Right ventricle myocardium inferior (tissue), 1 donor: ENCODE measurements at regions not wholly inside any gene's neighbourhood (a gene's known extent, or its start where the extent isn't known, plus 50 kb on each side); places are given as distances from the start of the nearest gene placed in this dataset.
A peak's percentile ranks its signal among the peaks of the same experiment; 100 is the strongest.

Source experiments
- ATAC-seq: fragments of 200-7000 bp; cut with Tn5 transposase; one replicate; pipeline ENCODE4 v1.9.1; 2020; ENCODE audit warnings: mild to moderate bottlenecking, moderate library complexity
- DNase-seq: peaks from one replicate; pipeline ENCODE4 v3.0.0; 2021; ENCODE audit errors: missing footprints
- intact Hi-C: fragments of 100-400 bp; cut with DNase I; formaldehyde crosslinking; loops from one replicate; pipeline ENCODE4 v1.11.0; 2022
- donor health status: DM: no; HTN: yes; CAD: no; lungs with severe emphysema.

DNA sequence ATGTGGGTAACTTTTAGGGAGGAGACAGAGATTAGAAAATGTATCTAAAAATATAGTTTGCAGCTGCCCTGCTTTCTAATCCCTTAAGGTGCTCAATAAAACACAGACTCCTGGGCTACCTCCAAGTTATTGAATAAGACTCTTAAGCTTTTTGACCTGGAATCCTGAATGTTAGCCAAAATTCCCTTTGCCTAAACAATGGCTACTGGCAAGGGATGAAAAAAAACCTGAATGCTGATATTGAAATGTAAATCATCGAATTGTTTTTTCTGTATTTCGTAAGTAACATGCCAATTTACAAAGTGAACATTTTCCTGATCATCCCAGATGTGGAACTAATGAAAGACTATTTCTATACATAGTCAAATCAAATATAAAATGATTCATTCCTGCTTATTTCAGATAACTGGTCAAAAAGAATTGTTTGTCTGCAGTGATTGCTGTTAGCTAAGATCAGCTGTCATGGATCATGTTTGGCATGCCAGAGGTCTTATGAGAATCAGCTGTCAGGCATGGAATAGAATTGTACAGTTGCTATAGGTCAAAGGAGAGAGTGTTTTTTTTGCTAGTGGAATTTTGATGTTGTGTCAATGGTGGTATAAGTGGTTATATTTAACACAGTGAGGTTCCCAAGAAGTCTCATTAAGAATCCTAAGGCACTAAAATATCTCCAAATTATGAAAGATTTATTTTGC, 363.6 kb upstream of the CWC22 start:
- no peak for ATAC-seq
- no peak for DNase-seq
- intact Hi-C loops, result no loop called here

DNA sequence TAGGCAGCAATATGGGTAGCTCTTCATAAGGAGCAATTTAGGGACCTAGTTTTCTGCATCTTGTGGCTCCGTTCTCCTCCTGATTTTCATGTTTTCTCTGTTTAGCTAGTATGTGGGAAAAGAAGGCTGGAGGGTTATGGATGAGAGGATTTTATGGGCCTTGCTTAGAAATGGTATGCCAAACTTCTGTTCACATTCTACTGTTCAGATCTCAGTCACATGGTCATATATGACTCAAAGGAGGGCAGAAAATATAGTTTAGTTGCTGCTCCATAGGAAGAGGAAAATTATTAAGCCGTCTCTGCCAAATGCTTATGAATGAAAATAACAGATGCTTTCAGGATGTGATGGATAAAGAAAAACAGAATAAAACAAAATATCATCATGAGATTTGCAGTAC, 361.8 kb upstream of the CWC22 start:
- ATAC-seq (no peak), DNase-seq (no peak)
- intact Hi-C loops, result no loop called here

DNA sequence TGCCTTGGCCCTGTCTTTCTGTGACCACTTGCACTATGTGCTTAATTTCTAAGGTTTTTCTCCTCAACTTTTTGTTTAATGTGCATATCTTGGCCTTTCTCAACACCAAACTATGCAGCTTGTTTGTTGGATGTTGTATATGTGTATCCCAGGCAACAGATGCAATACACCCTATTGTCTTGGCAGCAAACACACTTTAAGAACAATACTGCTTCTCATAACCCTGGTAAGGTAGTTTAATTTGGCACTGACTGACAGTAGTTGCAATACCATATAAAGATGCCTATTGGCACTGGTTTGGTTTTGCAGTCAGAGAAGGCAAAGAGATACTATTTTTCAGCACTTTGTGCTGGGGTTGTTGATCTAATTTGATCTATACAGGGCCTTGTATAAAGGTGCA, 360.7 kb upstream of the CWC22 start:
- DNase-seq, result no peak
- ATAC-seq, result peak; percentile 42
- intact Hi-C loops, result no loop called here

DNA sequence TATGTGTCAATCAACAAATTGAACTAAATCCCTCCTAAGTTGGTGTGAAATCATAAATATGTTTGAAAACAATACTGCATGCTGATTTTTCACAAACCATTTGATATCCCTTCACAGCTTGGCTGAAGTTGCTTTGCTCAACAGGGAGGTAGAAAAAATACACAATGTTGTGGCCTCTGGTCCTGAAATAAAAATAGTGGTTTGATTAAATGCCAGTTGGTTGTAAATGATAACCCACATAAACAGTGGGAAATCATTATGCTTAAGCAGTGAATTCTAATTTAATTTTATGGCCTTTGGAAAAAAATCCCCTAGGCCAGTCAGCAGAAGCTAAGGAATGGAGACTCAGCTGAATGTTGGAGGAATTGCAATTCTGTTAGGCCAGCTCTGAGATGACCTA, 359.4 kb upstream of the CWC22 start:
- no peak for ATAC-seq
- intact Hi-C loops, result no loop called here

DNA sequence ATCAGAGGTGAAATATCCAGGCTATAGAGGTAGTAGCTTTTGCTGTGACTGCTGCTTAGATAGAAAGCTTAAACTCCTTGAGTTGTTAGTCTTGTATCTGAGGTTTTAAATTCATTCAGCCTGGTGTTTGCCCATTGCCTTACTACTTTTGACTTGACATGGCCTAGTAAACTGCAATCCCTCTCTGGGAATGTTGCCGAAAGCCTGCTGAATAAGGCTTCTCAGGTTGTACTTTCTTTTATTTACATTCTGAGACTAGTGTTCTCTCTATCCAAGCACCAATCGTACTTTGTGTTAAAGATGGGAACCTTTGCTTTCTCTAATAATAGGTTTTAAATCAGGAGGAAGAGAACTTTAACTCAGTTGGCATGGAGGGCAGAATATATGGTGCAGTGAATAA, 357.6 kb upstream of the CWC22 start:
- intact Hi-C loops, result no loop called here
- DNase-seq, result no peak
- no peak for ATAC-seq

More for the DNA sequence above, 359.4 kb upstream of the CWC22 start:
- no peak for DNase-seq

DNA sequence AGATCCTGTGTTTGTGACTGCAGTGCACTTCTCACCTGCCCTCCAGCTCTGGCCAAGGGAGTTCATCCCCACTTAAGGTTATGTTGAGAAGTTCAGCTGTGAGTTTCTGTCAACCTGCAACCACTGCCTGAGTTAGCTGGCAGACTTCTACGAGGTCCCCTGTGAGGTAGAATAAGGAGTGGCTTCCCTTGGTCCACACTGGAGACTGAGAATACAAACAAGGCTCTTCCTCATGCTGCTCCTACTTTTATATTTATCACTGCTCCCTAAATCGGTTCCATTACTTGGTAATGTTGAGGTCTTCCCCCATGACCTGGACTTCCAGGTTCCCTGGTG, 353.2 kb upstream of the CWC22 start:
- intact Hi-C loops, result no loop called here
- ATAC-seq, result no peak
- no peak for DNase-seq

DNA sequence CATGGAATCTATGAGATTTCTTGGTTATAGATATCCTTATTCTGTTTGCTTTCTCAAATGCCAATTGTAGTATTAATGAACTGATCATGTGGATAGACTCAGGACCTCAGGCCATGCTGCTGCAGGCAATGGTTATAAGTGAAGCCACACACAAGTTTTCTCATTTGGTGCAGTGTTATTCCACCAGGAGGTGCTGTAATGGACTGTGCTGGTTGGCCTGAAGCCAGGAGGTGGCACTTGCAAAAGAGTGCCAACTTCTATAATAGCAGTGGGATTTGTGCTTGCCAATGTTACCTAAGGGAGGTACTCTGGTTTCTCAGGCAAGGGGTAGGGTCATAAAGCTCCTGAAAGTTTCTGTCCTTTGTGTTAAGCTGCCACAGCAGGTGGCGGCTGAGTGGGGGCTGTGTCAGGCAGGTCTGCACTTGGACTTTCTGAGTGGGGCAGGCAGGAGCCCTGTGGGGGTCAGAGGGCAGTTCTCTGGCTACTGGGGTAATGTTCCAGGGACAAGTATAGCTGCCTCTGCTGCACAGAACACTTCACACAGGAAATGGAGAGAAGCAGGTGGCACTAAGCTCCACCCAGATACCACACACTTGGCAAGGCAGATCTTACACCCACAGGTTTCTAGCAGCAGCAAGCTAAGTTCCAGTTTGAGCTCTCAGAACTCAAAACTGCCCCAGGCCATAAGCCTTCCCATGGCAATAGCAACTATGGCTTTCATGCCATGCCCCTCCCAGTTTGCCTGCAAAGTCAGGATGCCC, 352.6 kb upstream of the CWC22 start:
- no peak for DNase-seq
- no peak for ATAC-seq
- intact Hi-C loops, result no loop called here

DNA sequence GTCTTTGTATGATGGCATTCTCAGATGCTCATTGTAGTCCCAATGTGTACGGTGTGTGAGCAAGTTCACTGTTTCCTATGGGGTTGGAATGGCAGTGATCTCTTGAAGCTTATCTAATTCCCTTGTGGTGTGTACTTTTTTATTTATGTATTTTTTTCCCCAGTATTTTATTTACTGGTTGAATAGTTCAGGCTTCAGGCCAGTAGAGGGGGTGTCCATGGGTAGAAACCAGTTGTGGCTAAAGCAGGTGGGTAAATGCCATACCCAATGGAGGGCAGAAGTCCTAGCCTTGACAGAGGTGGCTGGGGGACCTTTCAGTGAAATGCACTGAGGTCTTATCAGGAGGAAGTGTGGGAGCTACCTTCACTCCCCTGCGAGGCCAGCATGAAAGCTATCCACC, 351.4 kb upstream of the CWC22 start:
- intact Hi-C loops, result no loop called here
- ATAC-seq (no peak), DNase-seq (no peak)

DNA sequence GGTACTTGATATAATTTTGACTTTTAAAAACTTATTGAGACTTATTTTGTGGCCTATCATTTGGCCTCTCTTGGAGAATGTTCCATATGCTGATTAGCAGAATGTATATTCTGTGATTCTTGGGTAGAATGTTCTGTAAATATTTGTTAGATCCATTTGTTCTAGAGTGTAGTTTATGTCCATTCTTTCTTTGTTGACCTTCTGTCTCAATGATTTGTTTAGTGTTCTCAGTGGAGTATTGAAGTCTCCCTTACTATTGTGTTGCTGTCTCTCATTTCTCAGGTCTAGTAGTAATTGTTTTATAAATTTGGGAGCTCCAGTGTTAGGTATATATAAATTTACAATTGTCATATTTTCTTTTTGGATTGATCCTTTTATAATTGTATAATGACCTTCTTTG, 349.6 kb upstream of the CWC22 start:
- intact Hi-C loops, result no loop called here
- ATAC-seq (no peak), DNase-seq (no peak)

DNA sequence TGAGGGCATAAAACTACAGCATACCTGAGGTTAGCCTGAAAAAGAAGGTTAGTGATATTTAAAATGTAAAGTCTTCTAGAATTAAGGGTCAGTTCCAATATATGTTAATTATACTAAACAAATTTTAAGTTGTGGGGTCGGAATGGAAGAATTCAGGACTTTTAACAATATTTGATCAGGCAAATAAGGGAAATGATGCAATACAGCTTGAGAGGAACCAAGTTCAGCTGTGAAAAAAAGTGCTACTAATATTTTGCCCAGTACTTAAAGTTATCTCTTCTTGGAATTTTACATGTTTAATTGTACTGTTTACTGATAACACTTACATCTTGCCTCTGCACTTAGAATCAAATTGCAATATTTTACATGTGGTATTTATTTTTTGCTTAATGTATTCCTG, 345.5 kb upstream of the CWC22 start:
- intact Hi-C loops, result no loop called here
- DNase-seq, result no peak
- no peak for ATAC-seq

DNA sequence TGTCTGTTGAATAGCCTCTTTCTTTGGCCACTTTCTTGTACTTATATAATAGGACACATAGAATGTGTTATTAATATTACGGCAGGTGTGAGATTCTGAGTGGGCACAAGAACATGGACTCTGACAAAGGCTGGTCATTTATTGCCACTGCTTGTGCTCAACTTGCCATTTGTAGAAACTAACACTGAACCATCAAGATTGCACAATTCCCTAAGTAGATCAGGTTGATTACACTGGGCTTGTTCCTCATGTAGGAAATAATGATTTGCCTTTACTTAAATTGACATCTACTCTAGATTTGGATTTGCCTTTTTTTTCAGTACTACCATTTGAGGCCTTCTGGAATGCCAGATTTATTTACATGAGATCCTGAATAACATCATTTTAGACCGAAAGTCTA, 342.7 kb upstream of the CWC22 start:
- intact Hi-C loops, result no loop called here
- no peak for DNase-seq
- no peak for ATAC-seq

DNA sequence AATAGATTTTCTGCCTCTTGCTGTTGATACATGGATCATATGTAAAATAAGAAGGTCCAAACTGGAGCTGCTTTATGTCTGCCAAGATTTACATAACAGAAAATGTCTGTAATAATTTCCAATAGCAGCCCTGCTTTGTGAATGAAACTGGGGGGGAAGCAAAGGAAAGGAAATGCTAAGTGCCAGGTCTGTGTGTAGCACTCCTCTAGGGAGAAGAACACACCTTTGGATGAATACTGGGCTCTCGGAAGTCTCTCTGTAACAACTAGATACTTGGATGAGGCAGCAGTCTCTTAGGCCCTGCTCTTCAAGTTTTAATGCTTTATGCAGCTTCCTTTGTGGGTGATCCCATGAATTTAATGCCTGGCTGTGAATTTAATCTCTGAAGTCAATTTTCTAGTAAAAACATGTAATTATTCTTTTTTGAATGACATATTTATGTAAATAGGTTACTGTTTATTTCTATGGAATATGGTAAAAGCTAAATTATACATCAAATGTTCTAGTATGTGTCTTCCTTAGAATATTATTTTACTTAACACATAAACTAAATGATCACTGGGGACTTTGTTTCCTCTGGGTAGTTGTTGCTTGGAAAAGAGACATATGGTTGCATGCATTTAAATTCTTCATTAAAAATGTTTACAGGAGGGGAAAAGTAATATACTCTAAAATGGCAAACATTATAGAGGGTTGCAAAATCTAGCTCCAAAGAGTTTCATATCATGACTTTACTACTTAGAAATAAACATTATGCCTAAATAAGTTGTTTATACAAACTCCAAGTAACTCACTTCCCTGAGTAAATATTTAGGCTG, 336.6 kb upstream of the CWC22 start:
- DNase-seq, result no peak
- ATAC-seq, result no peak
- intact Hi-C loops, result no loop called here

DNA sequence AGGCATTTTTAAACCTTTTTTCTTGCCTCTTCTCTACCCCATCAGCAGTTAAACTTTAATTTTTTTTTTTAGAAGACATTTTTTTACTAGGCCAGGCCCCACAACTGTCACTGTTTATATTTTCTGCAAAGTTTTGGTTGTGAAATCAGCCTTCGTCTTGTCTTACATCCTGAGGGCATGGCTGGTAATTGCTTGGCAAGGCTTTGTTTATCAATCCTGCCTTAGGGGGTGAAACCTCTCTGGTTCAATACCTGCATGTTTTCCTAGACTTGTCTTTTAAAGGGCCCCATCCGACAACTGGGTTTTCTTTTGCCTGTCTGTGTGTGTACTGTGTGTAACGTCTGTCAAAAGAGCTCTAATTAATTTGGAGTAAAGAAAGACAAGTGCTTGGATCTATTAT, 330.0 kb upstream of the CWC22 start:
- DNase-seq, result no peak
- intact Hi-C loops, result no loop called here
- ATAC-seq, result no peak

DNA sequence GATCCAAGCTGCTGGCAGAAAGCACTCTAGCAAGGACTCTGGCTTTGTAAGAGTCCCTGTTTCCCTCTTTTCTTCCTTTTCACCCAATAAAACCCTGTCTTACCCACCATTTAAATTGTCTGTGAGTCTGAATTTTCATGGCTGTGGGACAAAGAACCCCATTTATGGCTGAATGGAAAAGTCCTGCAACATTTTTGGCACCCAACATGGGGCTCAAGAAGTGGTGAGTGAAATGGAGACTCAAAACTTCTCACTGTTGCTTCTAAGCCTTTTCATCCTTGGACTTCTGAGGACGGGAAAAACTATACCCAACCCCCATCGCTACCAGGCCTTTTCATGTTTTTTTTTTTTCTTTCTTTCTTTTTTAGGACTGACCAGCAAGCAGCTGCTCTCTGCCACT, 329.5 kb upstream of the CWC22 start:
- intact Hi-C loops, result no loop called here
- no peak for DNase-seq
- ATAC-seq, result no peak

DNA sequence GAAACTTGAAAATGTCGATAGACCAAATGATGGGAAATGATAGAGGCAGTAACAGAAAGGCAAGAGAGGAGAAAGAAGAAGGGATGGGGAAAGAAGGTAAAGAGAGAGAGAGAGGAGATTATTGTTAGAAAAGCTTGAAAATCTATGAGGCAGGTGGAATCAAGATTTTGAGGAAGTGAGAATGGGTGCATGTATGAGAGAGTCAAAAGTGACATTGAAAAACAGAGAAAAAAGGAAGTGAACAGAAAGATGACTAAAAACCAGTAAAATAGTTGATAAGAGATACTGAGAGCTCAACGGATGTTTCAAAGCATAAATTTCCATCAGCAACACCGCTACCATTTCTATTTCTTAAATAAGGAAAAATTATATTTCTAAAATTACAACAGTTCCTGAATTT, 327.4 kb upstream of the CWC22 start:
- intact Hi-C loops, result no loop called here
- ATAC-seq, result no peak
- no peak for DNase-seq

DNA sequence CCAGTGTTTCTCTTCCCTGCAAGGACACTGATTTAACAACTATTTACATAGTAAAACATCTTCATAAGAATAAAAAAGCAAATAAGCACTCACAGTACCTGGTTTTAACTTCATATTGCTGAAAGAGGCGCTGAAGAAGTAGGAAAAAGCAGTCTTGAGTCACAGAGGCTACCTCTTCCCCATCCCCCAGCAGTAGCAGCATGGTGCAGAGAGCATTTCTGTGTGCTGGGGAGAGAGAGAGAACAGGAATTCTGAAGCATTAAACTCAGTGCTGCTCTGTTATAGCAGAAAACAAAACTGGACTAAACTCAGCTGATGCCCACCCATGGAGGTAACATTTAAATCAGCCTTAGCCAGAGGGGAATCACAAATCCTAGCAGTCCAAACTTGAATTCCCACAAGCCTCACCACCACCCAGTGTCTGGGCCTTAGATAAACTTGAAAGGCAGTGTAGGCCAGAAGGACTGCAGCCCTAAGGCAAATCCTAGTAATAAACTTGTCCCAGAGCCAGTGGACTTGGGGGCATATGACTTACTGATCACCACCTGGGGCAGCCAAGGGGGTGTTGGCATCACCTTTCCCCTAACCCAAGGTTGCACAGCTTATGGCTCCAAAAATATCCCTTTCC, 321.8 kb upstream of the CWC22 start:
- ATAC-seq, result no peak
- no peak for DNase-seq
- intact Hi-C loops, result no loop called here

DNA sequence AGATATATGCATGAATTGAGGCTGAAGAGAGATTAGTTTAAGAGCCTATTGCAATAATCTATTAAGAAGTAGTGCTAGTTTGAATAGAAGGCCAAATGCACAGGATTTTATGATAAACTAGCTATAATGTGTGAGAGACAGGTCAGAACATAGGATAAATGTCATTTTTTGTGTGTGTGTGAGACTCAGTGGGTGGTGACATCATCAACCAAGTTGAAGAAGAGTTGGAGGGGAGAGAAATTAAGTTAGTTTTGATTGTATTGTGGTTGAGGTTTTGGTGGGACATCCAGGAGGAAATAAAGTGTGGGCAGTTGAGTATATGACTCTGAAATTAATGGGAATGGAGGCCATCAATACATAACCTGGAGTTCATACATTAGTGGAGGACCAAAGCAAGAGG, 320.1 kb upstream of the CWC22 start:
- ATAC-seq (no peak), DNase-seq (no peak)
- intact Hi-C loops, result no loop called here

DNA sequence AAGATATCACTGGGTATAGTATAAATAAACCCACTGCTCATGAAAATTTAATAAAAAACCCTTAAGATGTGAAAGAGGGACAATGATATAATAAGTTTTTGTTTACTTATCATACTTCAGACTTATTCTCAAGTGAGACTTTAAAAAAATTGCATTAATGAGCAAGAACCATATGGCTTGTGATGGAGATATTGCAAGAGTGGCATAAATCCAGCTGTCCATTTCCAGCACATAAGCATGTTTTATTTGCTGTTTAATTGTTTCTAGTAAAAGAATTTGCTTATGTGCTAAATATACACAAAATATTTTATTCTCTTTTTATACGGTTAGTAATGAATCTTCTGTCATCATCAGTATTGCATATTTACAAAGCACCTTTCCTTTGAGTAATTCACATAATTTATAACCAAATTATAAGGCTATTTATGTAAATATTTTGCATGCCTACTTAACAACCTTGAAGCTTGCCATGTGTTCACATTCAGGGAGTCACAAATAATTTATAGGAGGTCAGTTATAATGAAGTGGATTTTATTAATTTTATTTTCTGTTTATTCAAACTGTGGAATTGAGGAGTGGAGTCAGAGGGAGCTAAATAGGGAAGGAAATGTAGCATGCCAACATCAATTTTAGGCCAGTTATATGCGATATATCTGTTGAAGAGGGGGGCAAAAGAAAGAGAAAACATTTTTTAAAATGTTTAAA, 318.5 kb upstream of the CWC22 start:
- intact Hi-C loops, result no loop called here
- ATAC-seq (no peak), DNase-seq (no peak)

DNA sequence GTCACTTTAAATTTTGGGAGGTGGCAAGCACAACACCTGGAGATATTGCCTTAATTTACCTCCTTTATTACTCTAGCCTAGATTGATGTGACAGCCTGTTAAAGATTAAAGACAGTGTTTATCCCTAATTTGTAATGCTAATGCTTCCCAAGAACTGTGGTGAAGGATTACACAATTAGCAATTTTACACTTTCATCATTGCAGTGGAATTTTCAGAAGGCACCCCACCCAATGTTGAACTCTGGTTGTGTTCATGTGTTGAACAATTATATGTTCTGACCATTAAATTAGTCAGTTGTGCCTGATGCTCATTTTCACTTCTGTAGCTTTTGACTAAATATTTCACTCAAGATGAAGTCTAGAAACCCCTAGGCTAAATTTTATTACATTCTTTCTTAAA, 317.1 kb upstream of the CWC22 start:
- ATAC-seq, result no peak
- intact Hi-C loops, result no loop called here
- DNase-seq, result no peak
